WTC11 (cell line): ENCODE measurements at regions not wholly inside any gene's neighbourhood (a gene's known extent, or its start where the extent isn't known, plus 50 kb on each side); places are given as distances from the start of the nearest gene placed in this dataset.

ENCODE experiments used
- ATF2 ChIP-seq: sonication (generic); formaldehyde crosslinking; IDR thresholded peaks from 2 replicates; pipeline ENCODE4 v1.8.1; 2022; ENCODE audit warnings: low read depth, missing genetic modification reagents, borderline replicate concordance
- CTCF ChIP-seq: fragments of 200-600 bp; IDR thresholded peaks from 2 replicates; pipeline ENCODE4 v1.8.0; 2022; ENCODE audit warnings: antibody characterized with exemption
- ELF4 ChIP-seq: sonication (generic); formaldehyde crosslinking; IDR thresholded peaks from 2 replicates; pipeline ENCODE4 v1.8.1; 2022; ENCODE audit warnings: low read depth, mild to moderate bottlenecking, moderate library complexity, missing genetic modification reagents
- ETV6 ChIP-seq: sonication (generic); formaldehyde crosslinking; IDR thresholded peaks from 2 replicates; pipeline ENCODE4 v1.8.1; 2022; ENCODE audit warnings: mild to moderate bottlenecking, missing genetic modification reagents
- FOXK1 ChIP-seq: sonication (generic); formaldehyde crosslinking; IDR thresholded peaks from 2 replicates; pipeline ENCODE4 v1.8.0; 2022; ENCODE audit warnings: mild to moderate bottlenecking, moderate library complexity, missing genetic modification reagents
- HMGXB4 ChIP-seq: sonication (generic); formaldehyde crosslinking; IDR thresholded peaks from 2 replicates; pipeline ENCODE4 v1.8.1; 2023; ENCODE audit warnings: mild to moderate bottlenecking, moderate library complexity, missing genetic modification reagents
- MAX ChIP-seq: sonication (generic); formaldehyde crosslinking; IDR thresholded peaks from 2 replicates; pipeline ENCODE4 v1.8.0; 2022; ENCODE audit warnings: mild to moderate bottlenecking, missing genetic modification reagents
- MYBL2 ChIP-seq: sonication (generic); formaldehyde crosslinking; IDR thresholded peaks from 2 replicates; pipeline ENCODE4 v1.8.1; 2023; ENCODE audit warnings: mild to moderate bottlenecking, moderate library complexity, missing genetic modification reagents
- NR3C1 ChIP-seq: sonication (generic); formaldehyde crosslinking; conservative IDR thresholded peaks from 2 replicates; pipeline ENCODE4 v1.8.1; 2023; ENCODE audit warnings: low read depth, mild to moderate bottlenecking, missing genetic modification reagents
- RORB ChIP-seq: fragments of 250-450 bp; sonication (Bioruptor Pico); IDR thresholded peaks from 2 replicates; pipeline ENCODE4 v1.9.0; 2021; ENCODE audit warnings: mild to moderate bottlenecking
- USF2 ChIP-seq: sonication (generic); formaldehyde crosslinking; IDR thresholded peaks from 2 replicates; pipeline ENCODE4 v1.8.1; 2023; ENCODE audit warnings: mild to moderate bottlenecking, missing genetic modification reagents, moderate library complexity
- TF ChIP-seq, protein P1 (sequence below): sonication (generic); formaldehyde crosslinking; IDR thresholded peaks from 2 replicates; pipeline ENCODE4 v1.8.1; 2022; ENCODE audit warnings: low read depth, mild to moderate bottlenecking, moderate library complexity, missing genetic modification reagents, borderline replicate concordance
- TF ChIP-seq, protein P2 (sequence below): sonication (generic); formaldehyde crosslinking; conservative IDR thresholded peaks from 2 replicates; pipeline ENCODE4 v1.8.1; 2022; ENCODE audit warnings: mild to moderate bottlenecking, missing genetic modification reagents

DNA sequence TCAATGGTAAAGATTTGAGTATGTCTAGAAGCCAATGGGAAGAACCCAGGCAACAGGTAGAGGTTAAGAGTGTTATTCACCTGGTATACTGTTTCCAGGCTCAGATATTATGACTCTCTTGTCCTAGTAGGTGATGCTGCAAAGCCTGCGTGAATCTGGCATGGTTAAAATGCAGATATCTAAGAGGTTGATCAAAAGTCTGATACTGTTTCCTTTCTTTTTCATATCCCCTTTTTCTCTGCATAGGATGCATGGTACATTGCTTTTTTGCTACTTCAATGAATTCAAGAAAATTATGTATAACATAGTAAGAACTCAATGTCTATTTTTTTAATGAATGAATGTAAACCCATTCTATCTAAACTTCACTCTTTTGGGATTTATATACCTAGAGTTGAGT lies 284.3 kb upstream of the KHDRBS2 start:
- TF ChIP-seq NR3C1 (no peak), CTCF (no peak), USF2 (CRISPR knock-in tag) (no peak), MYBL2 (no peak), FOXK1 (no peak), RORB (CRISPR knock-in tag) (no peak), ELF4 (no peak), ATF2 (CRISPR knock-in tag) (no peak), ETV6 (no peak), MAX (CRISPR knock-in tag) (no peak), HMGXB4 (CRISPR knock-in tag) (no peak)
- TF ChIP-seq, protein P1, sequence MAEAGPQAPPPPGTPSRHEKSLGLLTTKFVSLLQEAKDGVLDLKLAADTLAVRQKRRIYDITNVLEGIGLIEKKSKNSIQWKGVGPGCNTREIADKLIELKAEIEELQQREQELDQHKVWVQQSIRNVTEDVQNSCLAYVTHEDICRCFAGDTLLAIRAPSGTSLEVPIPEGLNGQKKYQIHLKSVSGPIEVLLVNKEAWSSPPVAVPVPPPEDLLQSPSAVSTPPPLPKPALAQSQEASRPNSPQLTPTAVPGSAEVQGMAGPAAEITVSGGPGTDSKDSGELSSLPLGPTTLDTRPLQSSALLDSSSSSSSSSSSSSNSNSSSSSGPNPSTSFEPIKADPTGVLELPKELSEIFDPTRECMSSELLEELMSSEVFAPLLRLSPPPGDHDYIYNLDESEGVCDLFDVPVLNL (CRISPR knock-in tag): no peak
- TF ChIP-seq, protein P2, sequence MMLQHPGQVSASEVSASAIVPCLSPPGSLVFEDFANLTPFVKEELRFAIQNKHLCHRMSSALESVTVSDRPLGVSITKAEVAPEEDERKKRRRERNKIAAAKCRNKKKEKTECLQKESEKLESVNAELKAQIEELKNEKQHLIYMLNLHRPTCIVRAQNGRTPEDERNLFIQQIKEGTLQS (CRISPR knock-in tag): no peak
